HG02571 (cell line): ENCODE measurements at regions not wholly inside any gene's neighbourhood (a gene's known extent, or its start where the extent isn't known, plus 50 kb on each side); places are given as distances from the start of the nearest gene placed in this dataset.
"Not testable (repeated sequence)": the region's sequence is repeated elsewhere in the genome, so short reads cannot be mapped to it uniquely, and the experiment has no call there.

Source experiments
- ATAC-seq: cut with Tn5 transposase; IDR thresholded peaks from one replicate; pipeline ENCODE4 v1.9.1; 2021; ENCODE audit warnings: mild to moderate bottlenecking, moderate library complexity; ENCODE audit not compliant: unreplicated experiment

GRCh38 chr21:13935396-13936032 is 275.2 kb downstream of the LIPI start:
- not testable (repeated sequence) for ATAC-seq

GRCh38 chr21:13934887-13935342 is 275.8 kb downstream of the LIPI start:
- not testable (repeated sequence) for ATAC-seq

- ATAC-seq: not testable (repeated sequence)
These were observed 287.6 kb downstream of the LIPI start for GRCh38 chr21:13923175-13923574.

GRCh38 chr21:13921455-13921854 is 289.3 kb downstream of the LIPI start:
- ATAC-seq: not testable (repeated sequence)

- ATAC-seq: not testable (repeated sequence)
These were observed 297.8 kb downstream of the POTED start for GRCh38 chr21:13907385-13907784.

- ATAC-seq: not testable (repeated sequence)
These were observed 287.1 kb downstream of the POTED start for GRCh38 chr21:13896596-13897247.

GRCh38 chr21:13893617-13894016 is 284.0 kb downstream of the POTED start:
- ATAC-seq: not testable (repeated sequence)

- not testable (repeated sequence) for ATAC-seq
These were observed 283.4 kb downstream of the POTED start for GRCh38 chr21:13893025-13893424.

- not testable (repeated sequence) for ATAC-seq
These were observed 282.7 kb downstream of the POTED start for GRCh38 chr21:13892146-13892751.

- not testable (repeated sequence) for ATAC-seq
These were observed 279.6 kb downstream of the POTED start for GRCh38 chr21:13889176-13889575.

- ATAC-seq: not testable (repeated sequence)
These were observed 274.2 kb downstream of the POTED start for GRCh38 chr21:13883641-13884395.

- not testable (repeated sequence) for ATAC-seq
These were observed 267.9 kb downstream of the POTED start for GRCh38 chr21:13877503-13877902.

- not testable (repeated sequence) for ATAC-seq
These were observed 267.4 kb downstream of the POTED start for GRCh38 chr21:13876999-13877398.

- ATAC-seq: not testable (repeated sequence)
These were observed 264.4 kb downstream of the POTED start for GRCh38 chr21:13874001-13874400.

GRCh38 chr21:13854638-13855037 is 245.1 kb downstream of the POTED start:
- no peak for ATAC-seq

- not testable (repeated sequence) for ATAC-seq
These were observed 241.2 kb downstream of the POTED start for GRCh38 chr21:13850808-13851207.

- not testable (repeated sequence) for ATAC-seq
These were observed 239.9 kb downstream of the POTED start for GRCh38 chr21:13849489-13849888.

GRCh38 chr21:13846718-13847117 is 237.1 kb downstream of the POTED start:
- not testable (repeated sequence) for ATAC-seq

GRCh38 chr21:13844574-13844973 is 235.0 kb downstream of the POTED start:
- ATAC-seq: not testable (repeated sequence)

GRCh38 chr21:13843081-13843480 is 233.5 kb downstream of the POTED start:
- ATAC-seq: not testable (repeated sequence)

- ATAC-seq: not testable (repeated sequence)
These were observed 218.1 kb downstream of the POTED start for GRCh38 chr21:13827666-13828065.
